Activated T-helper 1 cell treated with anti-CD3 and anti-CD28 coated beads, Interleukin-12 subunit alpha, Interleukin-12 subunit beta, Interleukin-2, Interleukin-4 antibody, amounts not matched to agents 30 ng/mL and 10 ng/mL and 1 ng/mL, durations not matched to agents 14 hours and 24 hours and 36 hours (primary cell): ENCODE measurements at regions not wholly inside any gene's neighbourhood (a gene's known extent, or its start where the extent isn't known, plus 50 kb on each side); places are given as distances from the start of the nearest gene placed in this dataset.

ENCODE experiments used
- DNase-seq: peaks from one replicate; pipeline ENCODE4 v3.0.0; 2021; ENCODE audit warnings: low spot score
- H3K27ac Mint-ChIP-seq: one replicate; pipeline ENCODE4 v1.8.0; 2021; ENCODE audit warnings: mild to moderate bottlenecking, mixed read lengths
- H3K27me3 Mint-ChIP-seq: one replicate; pipeline ENCODE4 v1.8.0; 2022; ENCODE audit warnings: mild to moderate bottlenecking, moderate library complexity, mixed read lengths; ENCODE audit not compliant: insufficient read depth
- H3K36me3 Mint-ChIP-seq: one replicate; pipeline ENCODE4 v1.8.0; 2021; ENCODE audit warnings: low read depth, mixed read lengths
- H3K4me1 Mint-ChIP-seq: one replicate; pipeline ENCODE4 v1.8.0; 2021; ENCODE audit warnings: low read depth, mixed read lengths
- H3K4me3 Mint-ChIP-seq: one replicate; pipeline ENCODE4 v1.8.0; 2021; ENCODE audit warnings: mild to moderate bottlenecking, moderate library complexity, mixed read lengths
- H3K9me3 Mint-ChIP-seq: one replicate; pipeline ENCODE4 v1.8.0; 2021; ENCODE audit warnings: mixed read lengths
- intact Hi-C: fragments of 100-400 bp; cut with micrococcal nuclease; formaldehyde crosslinking; loops from one replicate; pipeline ENCODE4 v1.15.1; 2024

DNA sequence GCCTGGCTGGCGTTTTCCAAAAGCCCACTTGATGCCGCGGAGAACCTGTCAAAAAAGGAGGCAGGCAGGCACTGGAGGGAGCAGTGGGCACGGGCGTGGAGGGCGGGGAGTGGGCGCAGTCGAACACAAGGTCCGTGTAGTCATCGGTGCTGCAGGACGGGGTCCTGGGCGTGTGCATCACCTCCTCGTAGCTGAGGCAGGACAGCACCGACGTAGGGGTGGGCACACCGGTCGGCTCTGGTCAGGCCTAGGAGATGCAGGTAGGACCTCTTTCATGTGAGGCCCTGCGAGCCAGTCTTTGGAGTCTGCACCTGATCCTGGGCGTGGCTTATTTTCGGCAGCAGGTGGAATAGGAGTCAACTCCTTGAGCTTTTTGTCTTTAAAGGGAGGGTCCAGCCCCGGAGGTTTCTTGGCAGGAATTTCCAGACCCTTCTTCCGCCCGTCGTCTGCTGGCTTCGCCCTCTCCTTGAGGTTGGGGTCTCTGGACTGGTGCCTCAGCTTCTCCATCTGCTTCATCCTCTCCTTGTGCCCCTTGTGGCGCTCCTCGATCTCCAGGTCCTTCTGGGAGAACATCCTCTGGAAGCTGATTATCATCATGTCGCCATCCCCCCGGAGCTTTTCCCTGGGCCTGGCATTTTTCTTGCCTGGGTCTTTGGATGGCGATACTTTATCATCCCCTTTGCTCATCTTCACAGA is 892.5 kb upstream of the LRRTM1 start:
- H3K9me3 Mint-ChIP-seq = peaks cover 6% of the 10 kb centered on the region
- H3K4me1 Mint-ChIP-seq = no peaks in the 10 kb centered on the region
- H3K4me3 Mint-ChIP-seq = no peak overlapping the region
- no peak overlapping the region for H3K27ac Mint-ChIP-seq
- H3K36me3 Mint-ChIP-seq = no peaks in the 10 kb centered on the region
- no peak for DNase-seq
- intact Hi-C loops = no loop called here
- no peaks in the 10 kb centered on the region for H3K27me3 Mint-ChIP-seq

DNA sequence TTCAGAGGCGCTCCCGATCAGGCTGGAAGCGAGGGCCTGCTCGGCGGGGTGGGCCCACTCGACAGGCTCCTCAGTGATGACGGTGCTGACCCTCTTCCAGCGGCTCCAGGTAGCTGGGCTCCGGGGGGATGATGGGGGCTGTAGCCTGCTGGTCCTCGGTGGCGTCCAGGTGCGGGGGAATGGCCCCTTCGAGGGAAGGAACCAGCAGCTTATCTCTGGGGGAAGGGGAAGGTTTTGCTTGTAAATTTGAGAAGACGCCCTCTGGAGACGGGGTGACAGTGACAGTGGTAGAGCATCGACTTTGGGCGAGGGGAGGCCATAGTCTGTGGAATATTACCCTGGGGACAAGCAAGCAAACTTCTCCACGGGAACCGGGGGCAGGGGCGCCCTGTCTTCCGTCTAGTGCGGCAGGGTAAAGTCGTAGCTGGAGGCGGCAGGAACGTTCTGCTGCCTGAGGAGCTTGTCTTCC is 891.9 kb upstream of the LRRTM1 start:
- no peaks in the 10 kb centered on the region for H3K4me1 Mint-ChIP-seq
- H3K27me3 Mint-ChIP-seq = no peaks in the 10 kb centered on the region
- H3K4me3 Mint-ChIP-seq = no peak overlapping the region
- DNase-seq = no peak
- intact Hi-C loops = no loop called here
- no peaks in the 10 kb centered on the region for H3K36me3 Mint-ChIP-seq
- peaks cover 6% of the 10 kb centered on the region for H3K9me3 Mint-ChIP-seq
- H3K27ac Mint-ChIP-seq = no peak overlapping the region

DNA sequence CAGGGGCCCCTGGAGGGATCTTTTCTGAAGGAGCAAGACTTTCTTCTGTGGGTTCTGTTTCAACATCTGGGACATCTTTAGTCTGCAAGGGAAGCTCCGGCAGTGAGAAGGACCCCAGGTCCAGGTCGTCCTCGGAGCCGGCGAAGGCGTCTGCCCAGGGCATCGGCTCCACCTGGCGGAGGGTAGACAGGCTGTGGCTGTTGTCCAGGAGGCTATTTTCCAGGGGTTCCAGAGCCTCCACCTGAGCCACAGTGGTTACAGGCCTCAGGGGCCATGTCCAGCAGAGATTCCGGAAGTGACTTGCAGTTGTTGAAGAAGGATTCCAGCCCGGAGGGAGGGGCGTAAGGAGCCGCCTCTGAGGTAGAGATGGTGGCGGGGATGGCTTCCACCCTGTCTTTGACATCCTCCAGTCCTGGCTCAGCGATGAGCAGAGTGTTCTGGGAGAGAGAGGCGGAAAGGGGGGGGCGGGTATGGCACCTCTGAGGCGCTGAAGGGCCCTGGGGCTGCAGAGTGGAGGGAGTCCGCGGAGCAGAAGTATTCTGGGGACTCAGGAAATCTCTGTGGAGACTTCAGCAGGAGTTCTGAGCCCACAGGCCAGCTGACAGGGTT is 891.3 kb upstream of the LRRTM1 start:
- Mint-ChIP-seq H3K36me3 (no peaks in the 10 kb centered on the region), H3K9me3 (peaks cover 6% of the 10 kb centered on the region), H3K4me3 (no peak overlapping the region), H3K27ac (no peak overlapping the region), H3K27me3 (no peaks in the 10 kb centered on the region), H3K4me1 (no peaks in the 10 kb centered on the region)
- no peak for DNase-seq
- intact Hi-C loops = no loop called here

DNA sequence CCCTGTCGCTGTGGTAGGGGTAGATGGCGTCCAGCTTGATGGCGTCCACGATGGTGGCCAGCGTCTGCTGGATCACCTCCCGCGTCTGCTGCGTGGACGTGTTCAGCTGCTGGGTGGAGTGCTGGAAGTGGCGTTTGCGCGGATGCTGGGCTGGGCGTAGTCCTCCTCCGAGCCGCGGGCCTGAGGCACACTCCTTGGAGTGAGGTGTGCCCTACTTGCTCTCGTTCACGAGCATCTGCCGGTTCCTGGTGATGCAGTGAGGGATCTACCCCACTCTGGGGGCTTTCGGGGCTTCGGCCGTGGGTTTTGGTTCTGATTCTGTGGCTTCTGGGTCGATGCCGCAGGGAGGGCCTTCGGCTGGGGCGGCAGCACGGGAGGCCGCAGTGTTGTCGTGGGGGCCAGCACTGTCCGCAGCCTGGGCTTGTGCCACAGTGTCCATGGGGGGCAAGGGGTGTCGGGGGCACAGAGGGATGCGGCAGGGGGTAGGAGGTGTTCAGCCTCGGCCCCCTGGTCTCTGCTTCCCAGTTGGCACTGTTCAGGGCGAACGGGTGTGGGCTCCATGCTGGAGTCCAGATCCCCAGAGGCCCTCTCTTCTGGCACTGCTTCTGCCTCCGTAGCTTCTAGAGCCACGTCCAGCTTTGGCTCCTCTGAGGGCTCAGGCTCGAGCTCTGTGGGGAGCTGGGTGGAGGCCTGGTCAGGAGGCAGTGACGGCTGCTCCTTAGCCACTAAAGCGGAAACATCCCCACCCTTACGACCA is 890.6 kb upstream of the LRRTM1 start:
- no peak for DNase-seq
- Mint-ChIP-seq H3K27ac (no peak overlapping the region), H3K36me3 (no peaks in the 10 kb centered on the region), H3K4me1 (no peaks in the 10 kb centered on the region), H3K27me3 (no peaks in the 10 kb centered on the region), H3K4me3 (no peak overlapping the region), H3K9me3 (peaks cover 10% of the 10 kb centered on the region)
- intact Hi-C loops = no loop called here

DNA sequence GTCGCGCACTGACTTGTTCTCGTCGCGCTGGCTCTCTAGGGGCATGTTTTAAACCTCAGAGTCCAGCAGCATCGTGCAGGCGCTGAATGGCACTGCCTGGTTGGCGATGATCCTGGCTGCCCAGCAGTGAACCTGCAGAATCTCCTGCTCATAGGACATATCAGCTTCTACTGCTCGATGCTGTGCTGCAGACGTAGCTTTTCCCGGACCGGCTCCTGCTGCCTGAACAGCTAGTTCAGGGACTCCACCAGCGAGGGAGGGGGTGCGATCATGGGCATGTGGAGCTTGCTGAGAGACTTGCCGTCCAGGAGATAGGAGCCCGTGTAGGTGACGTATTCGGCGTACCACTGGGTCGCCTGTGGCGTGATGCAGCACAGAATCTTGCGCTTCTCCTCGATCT is 890.0 kb upstream of the LRRTM1 start:
- no peak for DNase-seq
- intact Hi-C loops = no loop called here
- Mint-ChIP-seq H3K27me3 (no peaks in the 10 kb centered on the region), H3K36me3 (no peaks in the 10 kb centered on the region), H3K27ac (no peak overlapping the region), H3K4me1 (no peaks in the 10 kb centered on the region), H3K4me3 (no peak overlapping the region), H3K9me3 (peaks cover 10% of the 10 kb centered on the region)

DNA sequence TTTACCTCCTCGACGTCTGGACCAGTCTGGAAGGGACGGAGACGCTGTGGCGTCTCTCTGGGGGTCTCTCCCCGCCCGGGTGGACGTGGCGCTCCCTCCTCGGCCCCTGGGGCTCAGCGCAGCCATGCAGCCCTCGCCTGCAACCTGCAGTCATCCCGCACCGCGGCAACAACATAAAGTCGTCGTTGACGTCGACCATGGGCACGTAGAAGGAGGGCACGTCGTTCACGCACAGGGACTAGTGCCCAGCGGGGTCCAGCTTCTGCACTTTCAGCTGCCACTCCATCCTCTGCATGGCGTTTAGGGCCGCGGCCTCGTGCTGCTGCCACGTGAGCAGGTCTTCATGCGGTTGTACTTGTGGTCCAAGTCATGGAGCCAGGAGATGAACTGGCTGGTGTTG is 889.6 kb upstream of the LRRTM1 start:
- Mint-ChIP-seq H3K27ac (no peak overlapping the region), H3K36me3 (no peaks in the 10 kb centered on the region), H3K27me3 (no peaks in the 10 kb centered on the region), H3K9me3 (peaks cover 10% of the 10 kb centered on the region), H3K4me3 (no peak overlapping the region), H3K4me1 (no peaks in the 10 kb centered on the region)
- no peak for DNase-seq
- intact Hi-C loops = no loop called here

DNA sequence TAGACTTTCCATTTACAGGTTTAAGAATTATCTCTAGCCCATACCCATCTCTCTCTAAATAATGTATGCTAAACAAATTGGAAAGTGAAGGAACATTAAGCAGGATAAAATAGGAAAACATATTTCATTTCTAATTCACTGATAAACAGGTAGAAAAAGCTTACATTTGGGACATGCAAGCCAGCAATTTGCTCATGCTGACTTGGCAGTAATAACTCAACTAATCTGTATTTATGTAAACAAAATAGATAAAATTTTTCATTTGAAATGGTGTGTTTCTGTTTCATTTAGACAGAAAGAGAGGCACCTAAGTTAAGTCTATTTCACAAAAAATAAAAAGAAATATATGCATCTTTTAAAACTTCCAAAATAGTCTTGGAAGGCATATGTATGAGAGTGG is 877.3 kb upstream of the LRRTM1 start:
- H3K36me3 Mint-ChIP-seq = no peaks in the 10 kb centered on the region
- H3K4me1 Mint-ChIP-seq = no peaks in the 10 kb centered on the region
- no peak for DNase-seq
- intact Hi-C loops = no loop called here
- H3K27ac Mint-ChIP-seq = no peak overlapping the region
- H3K4me3 Mint-ChIP-seq = no peak overlapping the region
- no peaks in the 10 kb centered on the region for H3K27me3 Mint-ChIP-seq
- H3K9me3 Mint-ChIP-seq = peaks cover 10% of the 10 kb centered on the region

DNA sequence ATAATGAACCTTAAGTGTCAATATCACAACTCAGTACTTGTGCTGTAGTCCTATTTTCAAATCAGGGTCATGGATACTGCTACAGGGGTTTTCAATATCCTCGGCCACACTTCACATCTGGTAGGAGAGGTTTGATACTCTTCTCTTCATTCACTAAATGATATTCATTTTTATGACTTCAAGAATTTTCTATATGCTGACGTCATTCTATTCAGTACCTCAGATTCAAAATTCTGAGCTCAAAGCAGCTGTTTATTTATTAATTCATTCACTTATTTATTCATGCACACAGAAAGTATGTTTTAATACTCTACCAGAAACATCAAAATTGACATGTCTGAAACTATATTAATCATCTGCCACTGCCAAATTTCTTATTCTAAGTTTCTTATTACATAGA is 866.9 kb upstream of the LRRTM1 start:
- H3K36me3 Mint-ChIP-seq = no peaks in the 10 kb centered on the region
- DNase-seq = no peak
- no peaks in the 10 kb centered on the region for H3K4me1 Mint-ChIP-seq
- H3K27ac Mint-ChIP-seq = no peak overlapping the region
- H3K27me3 Mint-ChIP-seq = no peaks in the 10 kb centered on the region
- intact Hi-C loops = no loop called here
- H3K9me3 Mint-ChIP-seq = peaks cover 12% of the 10 kb centered on the region
- no peak overlapping the region for H3K4me3 Mint-ChIP-seq

DNA sequence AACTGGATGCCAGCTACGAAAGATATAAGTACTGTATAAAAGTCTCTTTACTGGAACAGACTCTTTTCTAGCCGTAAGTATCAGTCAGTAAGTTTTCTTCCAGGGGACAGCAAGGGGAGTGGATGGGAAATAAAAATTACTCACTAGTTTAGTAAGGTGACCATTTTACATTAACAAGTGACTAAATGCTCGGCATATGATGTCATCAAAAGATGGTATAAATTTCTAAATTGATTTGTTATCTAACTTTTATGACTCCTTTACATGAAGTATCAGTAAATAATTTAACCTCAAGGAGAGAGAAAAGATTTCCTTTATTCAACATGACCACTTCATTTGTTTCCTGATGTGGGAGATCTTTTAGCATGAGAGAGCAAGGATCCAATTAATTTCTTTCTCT is 859.0 kb upstream of the LRRTM1 start:
- Mint-ChIP-seq H3K4me3 (no peak overlapping the region), H3K27me3 (no peaks in the 10 kb centered on the region), H3K27ac (no peak overlapping the region), H3K9me3 (peaks cover 11% of the 10 kb centered on the region), H3K4me1 (no peaks in the 10 kb centered on the region), H3K36me3 (no peaks in the 10 kb centered on the region)
- intact Hi-C loops = no loop called here
- no peak for DNase-seq

DNA sequence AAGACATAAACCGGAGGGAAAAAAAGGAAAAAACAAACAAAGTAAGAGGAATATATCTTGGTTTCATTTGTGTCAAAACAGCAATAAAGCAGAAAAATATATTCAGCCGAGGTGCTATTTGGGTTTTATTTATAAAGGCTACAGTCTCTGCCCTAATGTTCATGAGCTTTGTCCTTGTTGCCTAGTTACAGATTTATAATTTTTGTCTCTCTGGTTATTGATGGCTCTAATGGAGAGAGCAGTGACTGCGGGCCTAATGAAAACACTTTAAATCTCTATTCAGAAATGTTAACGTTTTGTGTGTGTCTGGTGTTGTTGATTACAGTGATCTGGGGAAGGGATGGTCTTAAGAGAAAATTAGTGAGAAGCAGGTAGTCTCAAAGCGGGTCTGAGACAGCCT is 854.0 kb upstream of the LRRTM1 start:
- peaks cover 22% of the 10 kb centered on the region for H3K9me3 Mint-ChIP-seq
- H3K27ac Mint-ChIP-seq = no peak overlapping the region
- DNase-seq = no peak
- no peak overlapping the region for H3K4me3 Mint-ChIP-seq
- H3K4me1 Mint-ChIP-seq = no peaks in the 10 kb centered on the region
- H3K36me3 Mint-ChIP-seq = no peaks in the 10 kb centered on the region
- intact Hi-C loops = no loop called here
- H3K27me3 Mint-ChIP-seq = no peaks in the 10 kb centered on the region

DNA sequence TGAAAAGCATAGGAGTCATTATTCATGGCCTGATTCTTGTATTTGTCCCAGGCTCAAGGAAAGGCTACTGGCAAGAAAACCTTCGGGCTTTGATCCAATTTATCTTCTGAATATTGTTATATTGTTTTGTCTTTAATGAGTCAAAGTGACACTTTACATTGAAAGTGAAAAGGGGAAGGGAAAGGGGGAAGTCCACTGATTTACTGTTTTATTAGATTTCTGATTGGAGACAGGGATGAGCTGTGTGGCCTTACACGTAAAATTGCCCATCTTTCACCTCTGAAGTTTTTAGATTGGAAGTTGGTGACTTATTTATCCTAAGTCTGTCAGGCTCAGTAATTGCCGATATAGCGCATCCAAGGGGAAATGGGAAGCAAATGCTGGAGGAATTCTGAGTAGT is 843.8 kb upstream of the LRRTM1 start:
- Mint-ChIP-seq H3K27me3 (no peaks in the 10 kb centered on the region), H3K4me3 (no peak overlapping the region), H3K9me3 (peaks cover 36% of the 10 kb centered on the region), H3K4me1 (no peaks in the 10 kb centered on the region), H3K27ac (no peak overlapping the region), H3K36me3 (no peaks in the 10 kb centered on the region)
- DNase-seq = no peak
- intact Hi-C loops = no loop called here

DNA sequence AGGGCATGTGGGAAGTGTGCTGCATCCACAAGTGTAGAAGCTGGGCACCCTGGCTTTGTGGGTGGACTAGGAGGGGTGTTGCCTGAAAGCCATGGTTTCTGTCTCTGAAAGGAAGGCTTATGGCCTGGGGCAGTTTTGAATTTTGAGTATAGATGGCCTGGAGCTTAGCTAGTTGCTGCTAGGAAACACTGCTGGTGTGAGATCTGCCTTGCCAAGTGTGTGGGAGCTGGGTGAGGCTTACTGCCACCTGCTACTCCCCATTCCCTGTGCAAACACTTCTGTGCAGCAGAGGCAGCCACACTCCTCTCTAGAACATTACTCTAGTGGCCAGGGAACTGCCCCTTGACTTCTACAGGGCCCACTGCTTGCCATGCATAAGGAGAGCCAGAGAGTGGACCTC is 831.7 kb upstream of the LRRTM1 start:
- H3K4me1 Mint-ChIP-seq = no peaks in the 10 kb centered on the region
- intact Hi-C loops = no loop called here
- H3K9me3 Mint-ChIP-seq = peaks cover 22% of the 10 kb centered on the region
- DNase-seq = no peak
- no peak overlapping the region for H3K4me3 Mint-ChIP-seq
- H3K27me3 Mint-ChIP-seq = no peaks in the 10 kb centered on the region
- no peaks in the 10 kb centered on the region for H3K36me3 Mint-ChIP-seq
- no peak overlapping the region for H3K27ac Mint-ChIP-seq

DNA sequence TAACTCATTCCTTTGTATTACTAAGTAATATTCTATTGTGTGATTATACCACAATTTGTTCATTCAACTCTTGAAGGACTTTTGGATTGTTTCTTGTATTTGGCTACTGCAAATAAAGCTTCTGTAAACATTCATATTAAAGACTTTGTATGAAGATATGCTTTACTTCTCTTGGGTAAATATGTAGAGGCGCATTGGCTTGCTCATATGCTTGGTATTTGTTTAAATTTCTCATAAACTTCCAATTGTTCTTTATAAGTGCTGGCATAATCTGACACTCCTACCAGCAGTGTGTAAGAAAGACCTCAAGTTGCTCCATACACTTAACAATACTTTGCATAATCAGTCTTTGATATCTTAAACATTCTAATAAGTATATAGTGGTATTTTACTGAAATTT is 792.8 kb upstream of the LRRTM1 start:
- H3K4me3 Mint-ChIP-seq = no peak overlapping the region
- H3K9me3 Mint-ChIP-seq = peaks cover 15% of the 10 kb centered on the region
- no peaks in the 10 kb centered on the region for H3K4me1 Mint-ChIP-seq
- intact Hi-C loops = no loop called here
- no peaks in the 10 kb centered on the region for H3K36me3 Mint-ChIP-seq
- H3K27me3 Mint-ChIP-seq = no peaks in the 10 kb centered on the region
- H3K27ac Mint-ChIP-seq = no peak overlapping the region
- DNase-seq = no peak
